Astrocyte of the cerebellum (primary cell): ENCODE measurements at regions not wholly inside any gene's neighbourhood (a gene's known extent, or its start where the extent isn't known, plus 50 kb on each side); places are given as distances from the start of the nearest gene placed in this dataset.

ENCODE experiments used
- DNase-seq: peaks from one replicate; pipeline ENCODE4 v3.0.0-alpha.2; 2011; ENCODE audit warnings: low read depth
- H3K4me3 ChIP-seq: 2 replicates; pipeline ENCODE4 v1.5.1; 2011; ENCODE audit warnings: mild to moderate bottlenecking, low read depth, low read length, moderate library complexity
- CTCF ChIP-seq: IDR thresholded peaks from 2 replicates; pipeline ENCODE4 v1.5.1; 2012; ENCODE audit warnings: low read length, low read depth, moderate library complexity, mild to moderate bottlenecking; ENCODE audit errors: missing control alignments
- in situ Hi-C: cut with HindIII; loops from 2 replicates; pipeline ENCODE4 v1.10.0; 2017; ENCODE audit warnings: low sequenced_read_pairs

- peak; percentile 68 for DNase-seq
- in situ Hi-C loops: no loop called here
- peak; percentile 29 for TF ChIP-seq CTCF
- no peak overlapping the region for H3K4me3 ChIP-seq
These were observed 248.5 kb downstream of the BTBD3 start for GRCh38 chr20:12166053-12166717.

- no peak for TF ChIP-seq CTCF
These were observed 252.7 kb downstream of the BTBD3 start for GRCh38 chr20:12170406-12170805.

GRCh38 chr20:12171923-12172524 lies 254.3 kb downstream of the BTBD3 start:
- peak; percentile 93 for DNase-seq
- in situ Hi-C loops: no loop called here
- no peak for TF ChIP-seq CTCF
- H3K4me3 ChIP-seq: no peak overlapping the region

More at GRCh38 chr20:12170406-12170805, 252.7 kb downstream of the BTBD3 start:
- no peak overlapping the region for H3K4me3 ChIP-seq
- in situ Hi-C loops: no loop called here
- no peak for DNase-seq

- no peak for TF ChIP-seq CTCF
- DNase-seq: no peak
- H3K4me3 ChIP-seq: no peak overlapping the region
- in situ Hi-C loops: no loop called here
These were observed 255.8 kb downstream of the BTBD3 start for GRCh38 chr20:12173347-12174012.

- no peak overlapping the region for H3K4me3 ChIP-seq
- DNase-seq: no peak
- in situ Hi-C loops: no loop called here
- no peak for TF ChIP-seq CTCF
These were observed 257.8 kb downstream of the BTBD3 start for GRCh38 chr20:12175538-12175937.

- DNase-seq: no peak
- no peak overlapping the region for H3K4me3 ChIP-seq
- no peak for TF ChIP-seq CTCF
- in situ Hi-C loops: no loop called here
These were observed 260.1 kb downstream of the BTBD3 start for GRCh38 chr20:12177657-12178293.
